HepG2 (cell line): ENCODE measurements at regions not wholly inside any gene's neighbourhood (a gene's known extent, or its start where the extent isn't known, plus 50 kb on each side); places are given as distances from the start of the nearest gene placed in this dataset.

Source experiments
- ATAC-seq: fragments of 200-7000 bp; cut with Tn5 transposase; 3 replicates; pipeline ENCODE4 v1.9.1; 2020; ENCODE audit warnings: mild to moderate bottlenecking, moderate library complexity
- BruUV-seq: library from RNA; stranded (reverse); fragments of 400-500 nt; replicated peaks from 2 replicates; lab custom pipeline; 2021; lab: Mats Ljungman, UMichigan
- CTCF ChIA-PET: fragments of 300-600 bp; formaldehyde crosslinking; extraction: SDS; loops from one replicate; lab custom pipeline; 2021; ENCODE audit warnings: low total read pairs, inconsistent platforms, low intra/inter-chr PET ratio; lab: Yijun Ruan, JAX
- POLR2A ChIA-PET: fragments of 350-600 bp; sonication (Branson Sonifier 250); formaldehyde crosslinking; loops from one replicate; lab custom pipeline; 2020; ENCODE audit warnings: antibody characterized with exemption, inconsistent platforms; lab: Yijun Ruan, JAX
- DNase-seq: peaks from one replicate; pipeline ENCODE4 v3.0.0-alpha.2; 2015; ENCODE audit warnings: low spot score
- FAIRE-seq: peaks from 3 replicates; lab custom pipeline; 2011; peaks lifted over from hg19 to GRCh38; lab: Jason Lieb, UNC
- H2AFZ ChIP-seq: one replicate; pipeline ENCODE4 v1.6.1; 2011; ENCODE audit warnings: low read length, inconsistent platforms
- H3K27ac ChIP-seq: fragments of 300-600 bp; 3 replicates; pipeline ENCODE4 v1.8.0; 2011; ENCODE audit warnings: mixed run types, mild to moderate bottlenecking, mixed read lengths, low read length, inconsistent platforms; ENCODE audit not compliant: insufficient read depth; ENCODE audit errors: extremely low read length
- H3K27me3 ChIP-seq, 2 experiments: fragments of 200-600 bp in 1 of 2; 2 replicates in 1 of 2; 3 replicates in 1 of 2; pipeline versions ENCODE4 v1.6.0 to v1.8.0; 2011; ENCODE audit warnings: low read length in 2 of 2, mild to moderate bottlenecking in 2 of 2, moderate library complexity in 2 of 2, inconsistent platforms in 1 of 2; ENCODE audit not compliant: insufficient read depth in 2 of 2, control insufficient read depth in 1 of 2
- H3K36me3 ChIP-seq, 2 experiments: fragments of 200-600 bp in 1 of 2; replicated peaks in 1 of 2; 2 replicates in 1 of 2; 3 replicates in 1 of 2; pipeline versions ENCODE4 v1.5.1 to v1.8.0; 2011; ENCODE audit warnings: low read length in 2 of 2, inconsistent platforms in 1 of 2; ENCODE audit not compliant: insufficient read depth in 2 of 2, control insufficient read depth in 1 of 2
- H3K4me1 ChIP-seq: 2 replicates; pipeline ENCODE4 v1.5.1; 2012; ENCODE audit warnings: low read length, inconsistent platforms; ENCODE audit not compliant: insufficient read depth
- H3K4me2 ChIP-seq: 2 replicates; pipeline ENCODE4 v1.6.0; 2011; ENCODE audit warnings: low read depth, low read length, inconsistent platforms
- H3K4me3 ChIP-seq, 3 experiments: fragments of 200-600 bp in 1 of 3; sonication (generic), shearing (Covaris generic) in 1 of 3; replicated peaks in 1 of 3; 2 replicates each; pipeline ENCODE4 v1.5.1; 2011 to 2016; ENCODE audit warnings: low read length in 3 of 3, inconsistent platforms in 2 of 3, low read depth in 2 of 3, mild to moderate bottlenecking in 2 of 3, control low read depth in 1 of 3, mixed read lengths in 1 of 3; ENCODE audit not compliant: insufficient read depth in 1 of 3
- H3K79me2 ChIP-seq: one replicate; pipeline ENCODE4 v1.6.1; 2011; ENCODE audit warnings: low read length, inconsistent platforms; ENCODE audit not compliant: insufficient read depth
- H3K9ac ChIP-seq: 2 replicates; pipeline ENCODE4 v1.6.0; 2011; ENCODE audit warnings: mild to moderate bottlenecking, low read depth, low read length, inconsistent platforms; ENCODE audit not compliant: insufficient read depth
- H3K9me3 ChIP-seq: 2 replicates; pipeline ENCODE4 v1.5.1; 2012; ENCODE audit warnings: mild to moderate bottlenecking, low read length
- H4K20me1 ChIP-seq: 2 replicates; pipeline ENCODE4 v1.6.0; 2011; ENCODE audit warnings: inconsistent platforms, mild to moderate bottlenecking, low read length, moderate library complexity; ENCODE audit not compliant: insufficient read depth
- CERS6 ChIP-seq: sonication (generic); formaldehyde crosslinking; IDR thresholded peaks from 2 replicates; pipeline ENCODE4 v1.5.0; 2020; ENCODE audit warnings: missing genetic modification reagents
- CTCF ChIP-seq: sonication (generic); formaldehyde crosslinking; IDR thresholded peaks from 2 replicates; pipeline ENCODE4 v1.5.0; 2020; ENCODE audit warnings: mild to moderate bottlenecking, missing genetic modification reagents, moderate library complexity
- FLYWCH1 ChIP-seq: sonication (generic); formaldehyde crosslinking; IDR thresholded peaks from 2 replicates; pipeline ENCODE4 v1.8.1; 2023; ENCODE audit warnings: mild to moderate bottlenecking, missing genetic modification reagents
- GATAD2A ChIP-seq: IDR thresholded peaks from 2 replicates; pipeline ENCODE4 v1.6.1; 2016
- GPN1 ChIP-seq: sonication (generic); formaldehyde crosslinking; IDR thresholded peaks from 2 replicates; pipeline ENCODE4 v1.5.1; 2020; ENCODE audit warnings: missing genetic modification reagents, borderline replicate concordance
- HHEX ChIP-seq: IDR thresholded peaks from 2 replicates; pipeline ENCODE4 v1.6.1; 2016; ENCODE audit warnings: control low read depth
- HOXA5 ChIP-seq: sonication (generic); formaldehyde crosslinking; IDR thresholded peaks from 2 replicates; pipeline ENCODE4 v1.4.0; 2020; ENCODE audit warnings: missing genetic modification reagents
- IRF9 ChIP-seq: sonication (generic); formaldehyde crosslinking; IDR thresholded peaks from 2 replicates; pipeline ENCODE4 v1.8.0; 2022; ENCODE audit warnings: missing genetic modification reagents, mild to moderate bottlenecking, borderline replicate concordance
- SETDB1 ChIP-seq: sonication (generic); formaldehyde crosslinking; IDR thresholded peaks from 2 replicates; pipeline ENCODE4 v1.5.1; 2020; ENCODE audit warnings: missing genetic modification reagents, mild to moderate bottlenecking, borderline replicate concordance
- SRSF1 ChIP-seq: fragments of 200-400 bp; formaldehyde crosslinking; optimal IDR thresholded peaks from 2 replicates; pipeline ENCODE3; 2017; ENCODE audit warnings: mild to moderate bottlenecking, low read depth, low read length, moderate library complexity
- TARDBP ChIP-seq: sonication (generic); formaldehyde crosslinking; IDR thresholded peaks from 2 replicates; pipeline ENCODE4 v1.8.0; 2022; ENCODE audit warnings: mild to moderate bottlenecking, missing genetic modification reagents
- ZNF280D ChIP-seq: sonication (generic); formaldehyde crosslinking; IDR thresholded peaks from 2 replicates; pipeline ENCODE4 v1.5.1; 2020; ENCODE audit warnings: mild to moderate bottlenecking, missing genetic modification reagents
- ZNF335 ChIP-seq: sonication (generic); formaldehyde crosslinking; IDR thresholded peaks from 2 replicates; pipeline ENCODE4 v1.4.0; 2020; ENCODE audit warnings: missing genetic modification reagents
- ZNF468 ChIP-seq: sonication (generic); formaldehyde crosslinking; IDR thresholded peaks from 2 replicates; pipeline ENCODE4 v1.8.0; 2022; ENCODE audit warnings: mild to moderate bottlenecking, moderate library complexity, missing genetic modification reagents
- WGBS: methylation state at CpG from one replicate; pipeline ENCODE4 v1.1.6; 2017; ENCODE audit warnings: low lambda C conversion rate; 5-methylcytosine and 5-hydroxymethylcytosine counted together
- in situ Hi-C: cut with HindIII; loops from 2 replicates; pipeline ENCODE4 v1.10.0; 2017; ENCODE audit warnings: low pct_unique_long_range_greater_than_20kb; ENCODE audit not compliant: extremely low pct_ligation_motif_present
- intact Hi-C: fragments of 100-400 bp; cut with micrococcal nuclease; formaldehyde crosslinking; loops from one replicate; pipeline ENCODE4 v1.10.0; 2022; ENCODE audit not compliant: unreplicated experiment

GRCh38 chr7:84665339-84665738 is 470.8 kb upstream of the SEMA3A start (continued):
- no peak for TF ChIP-seq CERS6 (CRISPR knock-in tag)
- TF ChIP-seq, all 625 proteins: peak for 0

- Histone ChIP-seq H3K27me3 (no peaks in the 10 kb centered on the region), H3K9ac (no peak overlapping the region), H4K20me1 (no peaks in the 10 kb centered on the region), H3K36me3 (no peaks in the 10 kb centered on the region), H3K4me1 (no peaks in the 10 kb centered on the region), H3K4me2 (no peak overlapping the region), H3K79me2 (no peaks in the 10 kb centered on the region), H2AFZ (no peak overlapping the region), H3K4me3 (no peak overlapping the region), H3K27ac (no peak overlapping the region), H3K9me3 (no peaks in the 10 kb centered on the region)
- ChIA-PET CTCF (no interaction called here), POLR2A (no interaction called here)
- DNase-seq: no peak
- in situ Hi-C loops (no loop called here), intact Hi-C loops (no loop called here)
- no peak for ATAC-seq
- BruUV-seq: no TSS peak
- FAIRE-seq: no peak
- WGBS: 4% methylated on average over 1 of the region's 1 CpG
- TF ChIP-seq SETDB1 (CRISPR knock-in tag): no peak
- no peak for TF ChIP-seq CTCF (CRISPR knock-in tag)
- no peak for TF ChIP-seq FLYWCH1 (CRISPR knock-in tag)
- TF ChIP-seq GATAD2A (CRISPR knock-in tag): no peak
- no peak for TF ChIP-seq ZNF468 (CRISPR knock-in tag)
- TF ChIP-seq HOXA5 (CRISPR knock-in tag): no peak
- TF ChIP-seq GPN1 (CRISPR knock-in tag): no peak
- no peak for TF ChIP-seq ZNF280D (CRISPR knock-in tag)
- TF ChIP-seq ZNF335 (CRISPR knock-in tag): no peak
- no peak for TF ChIP-seq IRF9 (CRISPR knock-in tag)
- no peak for TF ChIP-seq HHEX
- no peak for TF ChIP-seq SRSF1
- no peak for TF ChIP-seq TARDBP (CRISPR knock-in tag)
Measured at GRCh38 chr7:84664626-84665025, 470.0 kb upstream of the SEMA3A start.
